ENCODE measurements at regions not wholly inside any gene's neighbourhood (a gene's known extent, or its start where the extent isn't known, plus 50 kb on each side); places are given as distances from the start of the nearest gene placed in this dataset.

DNA sequence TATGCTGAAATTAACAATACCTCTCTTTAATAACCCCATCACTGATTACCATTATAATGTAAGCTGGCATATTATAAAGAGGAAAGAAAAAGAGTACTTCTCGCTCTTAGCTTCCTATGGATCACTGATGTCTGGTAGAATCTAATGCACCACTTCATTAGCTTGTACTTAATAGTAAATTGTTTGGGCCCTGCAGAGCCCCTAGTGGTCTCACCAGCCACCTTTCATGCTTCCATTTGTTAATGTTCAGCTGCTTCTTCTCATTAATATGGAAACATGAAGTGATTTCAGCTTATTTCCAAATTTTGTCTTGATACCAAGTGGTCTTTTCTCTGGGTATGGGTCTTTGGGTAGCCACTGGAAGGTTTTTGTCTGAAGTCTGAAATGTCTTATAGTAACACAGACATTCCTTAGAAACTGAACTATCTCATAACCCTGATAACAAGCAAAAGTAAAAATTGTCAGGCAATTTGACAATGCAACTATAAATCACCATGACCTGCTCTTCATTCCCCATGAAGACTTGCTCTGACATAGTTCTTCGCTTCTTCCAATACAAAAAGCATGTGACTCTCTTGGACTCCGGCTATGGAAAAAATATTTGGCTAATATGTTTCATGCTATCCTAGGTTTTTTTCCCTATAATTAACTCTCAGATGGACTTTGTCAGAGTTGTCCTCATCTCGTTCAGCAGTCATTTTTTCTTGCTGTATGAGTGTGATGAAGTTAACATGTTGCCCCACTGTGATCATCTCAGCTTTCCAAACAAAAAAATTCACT, 395.8 kb upstream of the MARCKS start:
- TF ChIP-seq, protein P1, sequence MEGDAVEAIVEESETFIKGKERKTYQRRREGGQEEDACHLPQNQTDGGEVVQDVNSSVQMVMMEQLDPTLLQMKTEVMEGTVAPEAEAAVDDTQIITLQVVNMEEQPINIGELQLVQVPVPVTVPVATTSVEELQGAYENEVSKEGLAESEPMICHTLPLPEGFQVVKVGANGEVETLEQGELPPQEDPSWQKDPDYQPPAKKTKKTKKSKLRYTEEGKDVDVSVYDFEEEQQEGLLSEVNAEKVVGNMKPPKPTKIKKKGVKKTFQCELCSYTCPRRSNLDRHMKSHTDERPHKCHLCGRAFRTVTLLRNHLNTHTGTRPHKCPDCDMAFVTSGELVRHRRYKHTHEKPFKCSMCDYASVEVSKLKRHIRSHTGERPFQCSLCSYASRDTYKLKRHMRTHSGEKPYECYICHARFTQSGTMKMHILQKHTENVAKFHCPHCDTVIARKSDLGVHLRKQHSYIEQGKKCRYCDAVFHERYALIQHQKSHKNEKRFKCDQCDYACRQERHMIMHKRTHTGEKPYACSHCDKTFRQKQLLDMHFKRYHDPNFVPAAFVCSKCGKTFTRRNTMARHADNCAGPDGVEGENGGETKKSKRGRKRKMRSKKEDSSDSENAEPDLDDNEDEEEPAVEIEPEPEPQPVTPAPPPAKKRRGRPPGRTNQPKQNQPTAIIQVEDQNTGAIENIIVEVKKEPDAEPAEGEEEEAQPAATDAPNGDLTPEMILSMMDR (IDR thresholded peaks at IDR 0.05), result peak; percentile 53
- TF ChIP-seq, protein P2, sequence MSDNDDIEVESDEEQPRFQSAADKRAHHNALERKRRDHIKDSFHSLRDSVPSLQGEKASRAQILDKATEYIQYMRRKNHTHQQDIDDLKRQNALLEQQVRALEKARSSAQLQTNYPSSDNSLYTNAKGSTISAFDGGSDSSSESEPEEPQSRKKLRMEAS (IDR thresholded peaks at IDR 0.05; ENCODE audit: low read depth), result no peak
- TF ChIP-seq POLR2AphosphoS5 (IDR thresholded peaks at IDR 0.05; ENCODE audit: low read depth, low read length), result no peak
- no peak for TF ChIP-seq CHD2 (IDR thresholded peaks at IDR 0.05; ENCODE audit: low read length, partially characterized antibody)
- TF ChIP-seq EP300 (IDR thresholded peaks at IDR 0.05; ENCODE audit: borderline replicate concordance in 1 of 2, low read depth in 1 of 2, low read length in 1 of 2), result no peak
- 0 out of 2 replicates have a peak, but pooled peaks have one; percentile 6 for TF ChIP-seq SMC3 (IDR thresholded peaks at IDR 0.05; ENCODE audit: low read depth, low read length)
- TF ChIP-seq RFX5 (IDR thresholded peaks at IDR 0.05; ENCODE audit: low read length), result no peak
- no peak for TF ChIP-seq EZH2phosphoT487 (IDR thresholded peaks at IDR 0.05; ENCODE audit: borderline replicate concordance, low read depth)
- TF ChIP-seq, protein P3, sequence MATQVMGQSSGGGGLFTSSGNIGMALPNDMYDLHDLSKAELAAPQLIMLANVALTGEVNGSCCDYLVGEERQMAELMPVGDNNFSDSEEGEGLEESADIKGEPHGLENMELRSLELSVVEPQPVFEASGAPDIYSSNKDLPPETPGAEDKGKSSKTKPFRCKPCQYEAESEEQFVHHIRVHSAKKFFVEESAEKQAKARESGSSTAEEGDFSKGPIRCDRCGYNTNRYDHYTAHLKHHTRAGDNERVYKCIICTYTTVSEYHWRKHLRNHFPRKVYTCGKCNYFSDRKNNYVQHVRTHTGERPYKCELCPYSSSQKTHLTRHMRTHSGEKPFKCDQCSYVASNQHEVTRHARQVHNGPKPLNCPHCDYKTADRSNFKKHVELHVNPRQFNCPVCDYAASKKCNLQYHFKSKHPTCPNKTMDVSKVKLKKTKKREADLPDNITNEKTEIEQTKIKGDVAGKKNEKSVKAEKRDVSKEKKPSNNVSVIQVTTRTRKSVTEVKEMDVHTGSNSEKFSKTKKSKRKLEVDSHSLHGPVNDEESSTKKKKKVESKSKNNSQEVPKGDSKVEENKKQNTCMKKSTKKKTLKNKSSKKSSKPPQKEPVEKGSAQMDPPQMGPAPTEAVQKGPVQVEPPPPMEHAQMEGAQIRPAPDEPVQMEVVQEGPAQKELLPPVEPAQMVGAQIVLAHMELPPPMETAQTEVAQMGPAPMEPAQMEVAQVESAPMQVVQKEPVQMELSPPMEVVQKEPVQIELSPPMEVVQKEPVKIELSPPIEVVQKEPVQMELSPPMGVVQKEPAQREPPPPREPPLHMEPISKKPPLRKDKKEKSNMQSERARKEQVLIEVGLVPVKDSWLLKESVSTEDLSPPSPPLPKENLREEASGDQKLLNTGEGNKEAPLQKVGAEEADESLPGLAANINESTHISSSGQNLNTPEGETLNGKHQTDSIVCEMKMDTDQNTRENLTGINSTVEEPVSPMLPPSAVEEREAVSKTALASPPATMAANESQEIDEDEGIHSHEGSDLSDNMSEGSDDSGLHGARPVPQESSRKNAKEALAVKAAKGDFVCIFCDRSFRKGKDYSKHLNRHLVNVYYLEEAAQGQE (IDR thresholded peaks at IDR 0.05; ENCODE audit: low read depth, low read length), result no peak
- TF ChIP-seq JUND (IDR thresholded peaks at IDR 0.05), result 0 out of 2 replicates have a peak, but pooled peaks have one; percentile 11
- no peak for TF ChIP-seq MXI1 (IDR thresholded peaks at IDR 0.05; ENCODE audit: low read depth, low read length)
- TF ChIP-seq YY1 (IDR thresholded peaks at IDR 0.05; ENCODE audit: low read depth), result no peak

All from SK-N-SH (cell line).